Kidney (tissue), 13 donors: ENCODE measurements at regions not wholly inside any gene's neighbourhood (a gene's known extent, or its start where the extent isn't known, plus 50 kb on each side); places are given as distances from the start of the nearest gene placed in this dataset.

ENCODE experiments used
- DNase-seq, 5 donors: peaks; one replicate each; pipeline ENCODE4 v3.0.0-alpha.2; 2013 to 2020
- FAIRE-seq: peaks from 2 replicates; lab custom pipeline; 2012; peaks lifted over from hg19 to GRCh38; lab: Jason Lieb, UNC
- H3K27ac ChIP-seq, 2 donors: one replicate each; pipeline ENCODE4 v1.7.0; 2013; ENCODE audit warnings: low read depth in 2 of 2, low read length in 2 of 2, inconsistent platforms in 1 of 2
- H3K27me3 ChIP-seq: one replicate; pipeline ENCODE4 v1.7.1; 2013; ENCODE audit warnings: low read length, inconsistent platforms; ENCODE audit not compliant: control insufficient read depth, insufficient read depth
- H3K36me3 ChIP-seq, 3 donors: one replicate each; pipeline versions ENCODE4 v1.7.0 to v1.7.1; 2013; ENCODE audit warnings: low read length in 3 of 3, control low read depth in 1 of 3, inconsistent platforms in 1 of 3; ENCODE audit not compliant: insufficient read depth in 3 of 3, control insufficient read depth in 2 of 3
- H3K4me1 ChIP-seq, 3 donors: one replicate each; pipeline versions ENCODE4 v1.7.0 to v1.7.1; 2013; ENCODE audit warnings: low read length in 3 of 3, inconsistent platforms in 1 of 3, low read depth in 1 of 3; ENCODE audit not compliant: control insufficient read depth in 2 of 3, insufficient read depth in 2 of 3
- H3K4me3 ChIP-seq, 3 donors: one replicate each; pipeline versions ENCODE4 v1.7.0 to v1.8.1; 2013; ENCODE audit warnings: low read length in 3 of 3, control low read depth in 1 of 3, inconsistent platforms in 1 of 3
- H3K9ac ChIP-seq, 3 donors: one replicate each; pipeline versions ENCODE4 v1.7.0 to v1.7.1; 2013; ENCODE audit warnings: low read length in 3 of 3, control low read depth in 1 of 3, inconsistent platforms in 1 of 3
- H3K9me3 ChIP-seq, 3 donors: one replicate each; pipeline versions ENCODE4 v1.7.0 to v1.7.1; 2013; ENCODE audit warnings: low read length in 3 of 3, control low read depth in 1 of 3, inconsistent platforms in 1 of 3; ENCODE audit not compliant: control insufficient read depth in 2 of 3, insufficient read depth in 1 of 3
- intact Hi-C: fragments of 100-400 bp; cut with DNase I; formaldehyde crosslinking; loops from one replicate; pipeline ENCODE4 v1.11.1; 2022
- TF ChIP-seq, protein P1 (sequence below): IDR thresholded peaks from 3 replicates; pipeline ENCODE4 v1.5.1; 2012; ENCODE audit warnings: mild to moderate bottlenecking, moderate library complexity, borderline replicate concordance; ENCODE audit not compliant: insufficient read depth; ENCODE audit errors: extremely low read depth
- donor health status: control.
- donor health status: control.
- donor health status: control.
- donor health status: control.
- donor health status: control.
- donor health status: DM: yes; HTN: yes; CAD: no.
- donor health status: Normal renal cell carcinoma (clear cell type).

DNA sequence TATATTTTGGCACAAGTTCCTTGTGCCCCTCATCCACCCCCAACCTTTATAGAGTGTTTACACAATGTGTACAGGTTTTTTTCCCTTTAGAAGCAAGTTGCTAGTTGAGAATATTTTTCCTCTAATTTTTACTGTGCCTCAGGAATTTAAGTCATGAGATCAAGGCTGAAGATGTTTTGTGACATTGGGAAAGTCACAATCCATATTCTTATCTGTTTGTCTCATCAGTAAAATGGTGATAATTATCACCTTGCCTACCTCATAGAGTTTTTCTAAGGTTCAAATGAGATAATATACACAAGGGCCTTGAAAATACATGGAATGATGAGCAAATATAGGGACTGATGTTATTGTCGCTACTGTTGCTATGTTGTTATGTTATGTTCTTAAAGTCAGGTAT lies 109.6 kb upstream of the DIAPH2 start:
- Histone ChIP-seq H3K9me3 (no peaks in the 10 kb centered on the region), H3K27ac (no peak overlapping the region), H3K4me3 (no peak overlapping the region), H3K9ac (no peak overlapping the region), H3K27me3 (no peaks in the 10 kb centered on the region), H3K4me1 (no peaks in the 10 kb centered on the region), H3K36me3 (no peaks in the 10 kb centered on the region)
- DNase-seq (no peak), FAIRE-seq (no peak)
- TF ChIP-seq, protein P1, sequence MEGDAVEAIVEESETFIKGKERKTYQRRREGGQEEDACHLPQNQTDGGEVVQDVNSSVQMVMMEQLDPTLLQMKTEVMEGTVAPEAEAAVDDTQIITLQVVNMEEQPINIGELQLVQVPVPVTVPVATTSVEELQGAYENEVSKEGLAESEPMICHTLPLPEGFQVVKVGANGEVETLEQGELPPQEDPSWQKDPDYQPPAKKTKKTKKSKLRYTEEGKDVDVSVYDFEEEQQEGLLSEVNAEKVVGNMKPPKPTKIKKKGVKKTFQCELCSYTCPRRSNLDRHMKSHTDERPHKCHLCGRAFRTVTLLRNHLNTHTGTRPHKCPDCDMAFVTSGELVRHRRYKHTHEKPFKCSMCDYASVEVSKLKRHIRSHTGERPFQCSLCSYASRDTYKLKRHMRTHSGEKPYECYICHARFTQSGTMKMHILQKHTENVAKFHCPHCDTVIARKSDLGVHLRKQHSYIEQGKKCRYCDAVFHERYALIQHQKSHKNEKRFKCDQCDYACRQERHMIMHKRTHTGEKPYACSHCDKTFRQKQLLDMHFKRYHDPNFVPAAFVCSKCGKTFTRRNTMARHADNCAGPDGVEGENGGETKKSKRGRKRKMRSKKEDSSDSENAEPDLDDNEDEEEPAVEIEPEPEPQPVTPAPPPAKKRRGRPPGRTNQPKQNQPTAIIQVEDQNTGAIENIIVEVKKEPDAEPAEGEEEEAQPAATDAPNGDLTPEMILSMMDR: no peak
- intact Hi-C loops: no loop called here

DNA sequence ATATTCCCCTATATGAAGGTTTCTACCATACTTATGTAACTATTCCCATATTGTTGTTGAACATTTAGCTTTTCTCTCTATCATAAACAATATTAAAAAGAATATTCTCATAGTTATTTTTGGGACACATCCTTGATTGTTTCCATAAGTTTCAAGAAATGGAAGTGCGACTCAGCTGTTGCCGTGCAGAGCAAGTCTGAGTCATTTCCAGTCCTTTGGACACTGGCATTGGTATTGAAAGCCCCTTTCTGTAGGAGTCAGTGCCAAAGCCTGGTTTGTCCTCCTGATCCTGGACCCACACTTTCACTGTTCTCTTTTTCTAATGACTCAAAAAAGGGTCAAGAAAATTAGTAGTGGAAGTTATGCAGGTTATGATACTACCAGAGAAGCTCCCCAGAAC lies 108.3 kb upstream of the DIAPH2 start:
- intact Hi-C loops: no loop called here
- no peak overlapping the region for H3K4me3 ChIP-seq
- no peaks in the 10 kb centered on the region for H3K27me3 ChIP-seq
- no peaks in the 10 kb centered on the region for H3K36me3 ChIP-seq
- H3K9me3 ChIP-seq: no peaks in the 10 kb centered on the region
- no peak overlapping the region for H3K27ac ChIP-seq
- DNase-seq: no peak
- no peak overlapping the region for H3K9ac ChIP-seq
- TF ChIP-seq, protein P1: no peak
- no peak for FAIRE-seq
- H3K4me1 ChIP-seq: no peaks in the 10 kb centered on the region

DNA sequence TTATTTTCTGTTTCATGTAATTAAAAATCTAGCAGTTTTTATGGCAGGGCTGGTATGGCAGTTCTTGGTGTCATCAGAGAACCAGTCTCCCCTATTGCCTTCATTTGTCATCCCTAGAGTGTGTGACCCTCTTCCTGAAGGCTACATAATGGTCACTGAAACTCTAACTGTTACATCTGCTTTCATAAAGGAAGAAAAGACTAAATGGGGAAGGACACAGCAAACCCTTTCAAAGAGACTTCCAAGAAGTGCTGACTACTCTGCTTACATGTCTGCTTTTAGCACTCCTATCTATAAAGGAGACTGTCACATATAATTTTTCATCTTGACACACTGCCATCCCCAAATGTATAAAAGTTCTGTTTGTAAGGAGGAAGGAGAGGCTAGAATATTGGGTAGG lies 105.9 kb upstream of the DIAPH2 start:
- no peaks in the 10 kb centered on the region for H3K9me3 ChIP-seq
- DNase-seq (no peak), FAIRE-seq (no peak)
- H3K36me3 ChIP-seq: no peaks in the 10 kb centered on the region
- TF ChIP-seq, protein P1: no peak
- H3K27me3 ChIP-seq: no peaks in the 10 kb centered on the region
- intact Hi-C loops: no loop called here
- H3K4me3 ChIP-seq: no peak overlapping the region
- H3K27ac ChIP-seq: no peak overlapping the region
- no peaks in the 10 kb centered on the region for H3K4me1 ChIP-seq
- no peak overlapping the region for H3K9ac ChIP-seq

DNA sequence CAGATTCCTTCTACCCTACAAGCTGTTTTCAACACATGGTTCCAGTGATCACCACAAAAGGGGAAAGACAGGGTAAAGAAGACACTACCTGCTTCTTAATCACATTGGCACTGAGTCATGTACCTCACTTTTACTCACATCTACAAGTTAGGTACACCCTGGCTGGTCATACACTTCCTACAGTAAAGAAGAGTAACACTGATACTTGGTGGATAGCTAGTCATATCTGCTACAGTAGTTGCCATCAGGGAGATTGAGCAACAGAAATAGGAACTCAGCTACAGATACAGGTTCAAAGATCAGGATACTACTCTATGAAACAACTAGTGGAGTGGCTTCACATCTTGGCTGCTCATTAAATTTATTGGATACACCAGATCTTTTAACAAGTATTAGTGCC lies 105.4 kb upstream of the DIAPH2 start:
- no peak overlapping the region for H3K9ac ChIP-seq
- H3K27ac ChIP-seq: no peak overlapping the region
- H3K9me3 ChIP-seq: no peaks in the 10 kb centered on the region
- TF ChIP-seq, protein P1: no peak
- H3K4me1 ChIP-seq: no peaks in the 10 kb centered on the region
- no peak overlapping the region for H3K4me3 ChIP-seq
- DNase-seq: no peak
- intact Hi-C loops: no loop called here
- FAIRE-seq: no peak
- no peaks in the 10 kb centered on the region for H3K27me3 ChIP-seq
- no peaks in the 10 kb centered on the region for H3K36me3 ChIP-seq
